Keratinocyte (primary cell): ENCODE measurements at regions not wholly inside any gene's neighbourhood (a gene's known extent, or its start where the extent isn't known, plus 50 kb on each side); places are given as distances from the start of the nearest gene placed in this dataset.

Experiments
- DNase-seq: peaks from one replicate; pipeline ENCODE4 v3.0.0-alpha.2; 2011; ENCODE audit warnings: low read depth, missing footprints, low spot score
- FAIRE-seq: peaks from 2 replicates; lab custom pipeline; 2011; peaks lifted over from hg19 to GRCh38; lab: Jason Lieb, UNC
- H2AFZ ChIP-seq: 2 replicates; pipeline ENCODE4 v1.6.0; 2012; ENCODE audit warnings: low read length, control low read depth, inconsistent platforms; ENCODE audit not compliant: control insufficient read depth
- H3K27ac ChIP-seq: 2 replicates; pipeline ENCODE4 v1.5.1; 2011; ENCODE audit warnings: low read length; ENCODE audit not compliant: control insufficient read depth, insufficient read depth
- H3K27me3 ChIP-seq: 3 replicates; pipeline ENCODE4 v1.6.0; 2011; ENCODE audit warnings: low read length; ENCODE audit not compliant: control insufficient read depth, insufficient read depth; ENCODE audit errors: extremely low read depth
- H3K36me3 ChIP-seq, 2 experiments: 2 replicates in 1 of 2; 3 replicates in 1 of 2; pipeline ENCODE4 v1.5.1; 2011; ENCODE audit warnings: low read length in 2 of 2, mild to moderate bottlenecking in 1 of 2; ENCODE audit not compliant: control insufficient read depth in 2 of 2, insufficient read depth in 2 of 2; ENCODE audit errors: extremely low read depth in 1 of 2
- H3K4me1 ChIP-seq: 3 replicates; pipeline ENCODE4 v1.5.1; 2011; ENCODE audit warnings: low read length; ENCODE audit not compliant: control insufficient read depth, insufficient read depth; ENCODE audit errors: extremely low read depth
- H3K4me2 ChIP-seq: 3 replicates; pipeline ENCODE4 v1.6.0; 2011; ENCODE audit warnings: low read depth, low read length; ENCODE audit not compliant: control insufficient read depth, insufficient read depth; ENCODE audit errors: extremely low read depth
- H3K4me3 ChIP-seq, 3 experiments: fragments of 200-600 bp in 1 of 3; sonication (generic) in 1 of 3; 2 replicates in 2 of 3; 3 replicates in 1 of 3; pipeline ENCODE4 v1.5.1; 2011 to 2016; ENCODE audit warnings: low read length in 3 of 3, mild to moderate bottlenecking in 3 of 3, control low read depth in 2 of 3, inconsistent platforms in 1 of 3, low read depth in 1 of 3, mixed read lengths in 1 of 3, mixed run types in 1 of 3, moderate library complexity in 1 of 3; ENCODE audit not compliant: control insufficient read depth in 2 of 3, insufficient read depth in 2 of 3; ENCODE audit errors: extremely low read depth in 1 of 3
- H3K79me2 ChIP-seq: 2 replicates; pipeline ENCODE4 v1.6.0; 2012; ENCODE audit warnings: low read length; ENCODE audit not compliant: control insufficient read depth, insufficient read depth
- H3K9ac ChIP-seq: 3 replicates; pipeline ENCODE4 v1.6.0; 2011; ENCODE audit warnings: low read length; ENCODE audit not compliant: control insufficient read depth, insufficient read depth; ENCODE audit errors: extremely low read depth
- H3K9me1 ChIP-seq: 3 replicates; pipeline ENCODE4 v1.6.0; 2011; ENCODE audit warnings: low read length; ENCODE audit not compliant: control insufficient read depth, insufficient read depth; ENCODE audit errors: extremely low read depth
- H3K9me3 ChIP-seq: 2 replicates; pipeline ENCODE4 v1.5.1; 2012; ENCODE audit warnings: low read depth, low read length; ENCODE audit not compliant: control insufficient read depth
- H4K20me1 ChIP-seq: 3 replicates; pipeline ENCODE4 v1.6.0; 2011; ENCODE audit warnings: low read length; ENCODE audit not compliant: control insufficient read depth, insufficient read depth; ENCODE audit errors: extremely low read depth
- EZH2 ChIP-seq: IDR thresholded peaks from one replicate; pipeline ENCODE4 v1.6.1; 2012; ENCODE audit warnings: inconsistent platforms, mild to moderate bottlenecking, low read length, moderate library complexity
- dilution Hi-C: fragments of 300-500 bp; cut with MboI; formaldehyde crosslinking; loops from one replicate; pipeline ENCODE4 v1.7.0; 2020; ENCODE audit warnings: low sequenced_read_pairs; ENCODE audit not compliant: extremely low pct_ligation_motif_present
- TF ChIP-seq, protein P1 (sequence below), 3 experiments: IDR thresholded peaks in 1 of 3; conservative IDR thresholded peaks in 1 of 3; optimal IDR thresholded peaks in 1 of 3; 2 replicates in 2 of 3; 3 replicates in 1 of 3; pipeline versions ENCODE3 to v1.5.1; 2011; ENCODE audit warnings: low read length in 3 of 3, mild to moderate bottlenecking in 3 of 3, moderate library complexity in 2 of 3, control low read depth in 1 of 3, inconsistent platforms in 1 of 3; ENCODE audit not compliant: insufficient read depth in 2 of 3; ENCODE audit errors: extremely low read depth in 1 of 3

- DNase-seq (no peak), FAIRE-seq (no peak)
Observed at GRCh38 chr15:101560722-101561583, 71.4 kb upstream of the PCSK6 start.

GRCh38 chr15:101559952-101560351 is 70.4 kb upstream of the PCSK6 start:
- H3K9me3 ChIP-seq: no peaks in the 10 kb centered on the region
- dilution Hi-C loops: no loop called here
- no peaks in the 10 kb centered on the region for H3K4me1 ChIP-seq
- no peak overlapping the region for H3K9ac ChIP-seq
- H4K20me1 ChIP-seq: no peaks in the 10 kb centered on the region
- peaks cover 23% of the 10 kb centered on the region for H3K27me3 ChIP-seq
- FAIRE-seq (no peak), DNase-seq (no peak)
- no peaks in the 10 kb centered on the region for H3K9me1 ChIP-seq
- no peak overlapping the region for H3K4me3 ChIP-seq
- no peak overlapping the region for H3K4me2 ChIP-seq
- no peaks in the 10 kb centered on the region for H3K79me2 ChIP-seq
- H2AFZ ChIP-seq: no peak overlapping the region
- no peak for TF ChIP-seq EZH2
- TF ChIP-seq, protein P1, sequence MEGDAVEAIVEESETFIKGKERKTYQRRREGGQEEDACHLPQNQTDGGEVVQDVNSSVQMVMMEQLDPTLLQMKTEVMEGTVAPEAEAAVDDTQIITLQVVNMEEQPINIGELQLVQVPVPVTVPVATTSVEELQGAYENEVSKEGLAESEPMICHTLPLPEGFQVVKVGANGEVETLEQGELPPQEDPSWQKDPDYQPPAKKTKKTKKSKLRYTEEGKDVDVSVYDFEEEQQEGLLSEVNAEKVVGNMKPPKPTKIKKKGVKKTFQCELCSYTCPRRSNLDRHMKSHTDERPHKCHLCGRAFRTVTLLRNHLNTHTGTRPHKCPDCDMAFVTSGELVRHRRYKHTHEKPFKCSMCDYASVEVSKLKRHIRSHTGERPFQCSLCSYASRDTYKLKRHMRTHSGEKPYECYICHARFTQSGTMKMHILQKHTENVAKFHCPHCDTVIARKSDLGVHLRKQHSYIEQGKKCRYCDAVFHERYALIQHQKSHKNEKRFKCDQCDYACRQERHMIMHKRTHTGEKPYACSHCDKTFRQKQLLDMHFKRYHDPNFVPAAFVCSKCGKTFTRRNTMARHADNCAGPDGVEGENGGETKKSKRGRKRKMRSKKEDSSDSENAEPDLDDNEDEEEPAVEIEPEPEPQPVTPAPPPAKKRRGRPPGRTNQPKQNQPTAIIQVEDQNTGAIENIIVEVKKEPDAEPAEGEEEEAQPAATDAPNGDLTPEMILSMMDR (optimal IDR thresholded peaks at IDR 0.05 in 1 of 3, IDR thresholded peaks at IDR 0.05 in 1 of 3, conservative IDR thresholded peaks at IDR 0.05 in 1 of 3; ENCODE audit: extremely low read depth in 1 of 3, insufficient read depth in 2 of 3, low read length in 3 of 3): no peak
- H3K36me3 ChIP-seq: no peaks in the 10 kb centered on the region
- H3K27ac ChIP-seq: no peak overlapping the region

More at GRCh38 chr15:101560722-101561583, 71.4 kb upstream of the PCSK6 start:
- H3K9me1 ChIP-seq: no peaks in the 10 kb centered on the region
- H3K27me3 ChIP-seq: peaks cover 28% of the 10 kb centered on the region
- H3K4me1 ChIP-seq: no peaks in the 10 kb centered on the region
- H3K9me3 ChIP-seq: no peaks in the 10 kb centered on the region
- no peak for TF ChIP-seq EZH2
- TF ChIP-seq, protein P1 (optimal IDR thresholded peaks at IDR 0.05 in 1 of 3, IDR thresholded peaks at IDR 0.05 in 1 of 3, conservative IDR thresholded peaks at IDR 0.05 in 1 of 3; ENCODE audit: extremely low read depth in 1 of 3, insufficient read depth in 2 of 3, low read length in 3 of 3): no peak
- H3K9ac ChIP-seq: no peak overlapping the region
- H3K79me2 ChIP-seq: no peaks in the 10 kb centered on the region
- dilution Hi-C loops: no loop called here
- H3K4me3 ChIP-seq: no peak overlapping the region
- no peaks in the 10 kb centered on the region for H3K36me3 ChIP-seq
- no peak overlapping the region for H3K27ac ChIP-seq
- H2AFZ ChIP-seq: no peak overlapping the region
- no peaks in the 10 kb centered on the region for H4K20me1 ChIP-seq
- H3K4me2 ChIP-seq: no peak overlapping the region
